Colonic mucosa (tissue), 4 donors: ENCODE measurements at regions not wholly inside any gene's neighbourhood (a gene's known extent, or its start where the extent isn't known, plus 50 kb on each side); places are given as distances from the start of the nearest gene placed in this dataset.

Experiments
- DNase-seq: peaks from one replicate; pipeline ENCODE4 v3.0.0-alpha.2; 2020
- H3K27ac ChIP-seq: fragments of 200-600 bp; one replicate; pipeline ENCODE4 v1.8.0; 2021
- H3K27me3 ChIP-seq: fragments of 200-600 bp; one replicate; pipeline ENCODE4 v1.8.0; 2021
- H3K36me3 ChIP-seq: fragments of 200-600 bp; one replicate; pipeline ENCODE4 v1.8.0; 2021
- H3K4me1 ChIP-seq: fragments of 200-600 bp; one replicate; pipeline ENCODE4 v1.8.0; 2021; ENCODE audit warnings: mild to moderate bottlenecking
- H3K4me3 ChIP-seq: fragments of 200-600 bp; one replicate; pipeline ENCODE4 v1.8.0; 2021
- H3K9ac ChIP-seq, 2 donors: one replicate each; pipeline ENCODE4 v1.7.0; 2013; ENCODE audit warnings: control low read depth in 2 of 2, low read depth in 2 of 2, low read length in 2 of 2
- H3K9me3 ChIP-seq: fragments of 200-600 bp; one replicate; pipeline ENCODE4 v1.8.0; 2021
- CTCF ChIP-seq: fragments of 200-600 bp; IDR thresholded peaks from one replicate; pipeline ENCODE4 v1.8.0; 2022; ENCODE audit warnings: antibody characterized with exemption, mild to moderate bottlenecking
- intact Hi-C: fragments of 100-400 bp; cut with DNase I; formaldehyde crosslinking; loops from one replicate; pipeline ENCODE4 v1.14.1; 2022
- donor health status: healthy.
- donor health status: DM: no; HTN: no; CAD: no.
- donor health status: DM: no; HTN: no; CAD: no.

GRCh38 chr11:45554230-45554967, 111.0 kb downstream of the CHST1 start:
- TF ChIP-seq CTCF, result no peak
- H3K9me3 ChIP-seq, result no peaks in the 10 kb centered on the region
- no peak for DNase-seq
- H3K27me3 ChIP-seq, result no peaks in the 10 kb centered on the region
- H3K9ac ChIP-seq, result no peak overlapping the region
- H3K36me3 ChIP-seq, result no peaks in the 10 kb centered on the region
- no peak overlapping the region for H3K4me3 ChIP-seq
- intact Hi-C loops, result no loop called here
- H3K4me1 ChIP-seq, result no peaks in the 10 kb centered on the region
- no peak overlapping the region for H3K27ac ChIP-seq

- Histone ChIP-seq H3K4me3 (no peak overlapping the region), H3K4me1 (no peaks in the 10 kb centered on the region), H3K27ac (no peak overlapping the region), H3K27me3 (no peaks in the 10 kb centered on the region), H3K9me3 (no peaks in the 10 kb centered on the region), H3K9ac (no peak overlapping the region), H3K36me3 (no peaks in the 10 kb centered on the region)
- no peak for DNase-seq
- no peak for TF ChIP-seq CTCF
- intact Hi-C loops, result no loop called here
Observed at GRCh38 chr11:45553383-45553936, 112.0 kb downstream of the CHST1 start.

- no peak for DNase-seq
- H3K9me3 ChIP-seq, result no peaks in the 10 kb centered on the region
- intact Hi-C loops, result no loop called here
- no peak for TF ChIP-seq CTCF
- no peak overlapping the region for H3K27ac ChIP-seq
- no peaks in the 10 kb centered on the region for H3K36me3 ChIP-seq
- no peak overlapping the region for H3K4me3 ChIP-seq
- H3K4me1 ChIP-seq, result no peaks in the 10 kb centered on the region
- H3K27me3 ChIP-seq, result no peaks in the 10 kb centered on the region
- no peak overlapping the region for H3K9ac ChIP-seq
Observed at GRCh38 chr11:45551191-45551713, 114.2 kb downstream of the CHST1 start.

- intact Hi-C loops, result no loop called here
- H3K9ac ChIP-seq, result no peak overlapping the region
- H3K4me3 ChIP-seq, result no peak overlapping the region
- no peak for TF ChIP-seq CTCF
- H3K9me3 ChIP-seq, result no peaks in the 10 kb centered on the region
- no peaks in the 10 kb centered on the region for H3K4me1 ChIP-seq
- no peak overlapping the region for H3K27ac ChIP-seq
- no peaks in the 10 kb centered on the region for H3K36me3 ChIP-seq
- no peaks in the 10 kb centered on the region for H3K27me3 ChIP-seq
- no peak for DNase-seq
Observed at GRCh38 chr11:45549257-45549656, 116.2 kb downstream of the CHST1 start.

- Histone ChIP-seq H3K27ac (no peak overlapping the region), H3K27me3 (no peaks in the 10 kb centered on the region), H3K4me3 (no peak overlapping the region), H3K9me3 (no peaks in the 10 kb centered on the region), H3K9ac (no peak overlapping the region), H3K36me3 (no peaks in the 10 kb centered on the region), H3K4me1 (no peaks in the 10 kb centered on the region)
- no peak for TF ChIP-seq CTCF
- no peak for DNase-seq
- intact Hi-C loops, result no loop called here
Observed at GRCh38 chr11:45546366-45546765, 119.1 kb downstream of the CHST1 start.
